GM12874 (cell line): ENCODE measurements at regions not wholly inside any gene's neighbourhood (a gene's known extent, or its start where the extent isn't known, plus 50 kb on each side); places are given as distances from the start of the nearest gene placed in this dataset.

Experiments used
- CTCF ChIP-seq: IDR thresholded peaks from 2 replicates; pipeline ENCODE4 v1.5.1; 2011; ENCODE audit warnings: low read depth, mild to moderate bottlenecking, control low read depth, low read length, moderate library complexity; ENCODE audit not compliant: insufficient read depth

- no peak for TF ChIP-seq CTCF
Measured at GRCh38 chr4:96312046-96312685, 472.3 kb downstream of the PDHA2 start.

GRCh38 chr4:96315815-96316214 is 475.9 kb downstream of the PDHA2 start:
- no peak for TF ChIP-seq CTCF

- no peak for TF ChIP-seq CTCF
Measured at GRCh38 chr4:96316776-96317175, 476.9 kb downstream of the PDHA2 start.

- TF ChIP-seq CTCF = no peak
Measured at GRCh38 chr4:96317891-96318290, 478.0 kb downstream of the PDHA2 start.

- no peak for TF ChIP-seq CTCF
Measured at GRCh38 chr4:96326846-96327245, 487.0 kb downstream of the PDHA2 start.

- no peak for TF ChIP-seq CTCF
Measured at GRCh38 chr4:96342196-96342595, 502.3 kb downstream of the PDHA2 start.

- no peak for TF ChIP-seq CTCF
Measured at GRCh38 chr4:96342790-96343455, 503.0 kb downstream of the PDHA2 start.
